Activated CD8-positive, alpha-beta T cell treated with anti-CD3 and anti-CD28 coated beads for 36 hours (primary cell): ENCODE measurements at regions not wholly inside any gene's neighbourhood (a gene's known extent, or its start where the extent isn't known, plus 50 kb on each side); places are given as distances from the start of the nearest gene placed in this dataset.

ENCODE experiments used
- ATAC-seq: fragments of 200-7000 bp; cut with Tn5 transposase; one replicate; pipeline ENCODE4 v1.10.0; 2021; ENCODE audit warnings: mild to moderate bottlenecking, moderate library complexity
- CTCF ChIA-PET: fragments of 350-600 bp; sonication (Branson Sonifier 250); formaldehyde crosslinking; loops from one replicate; lab custom pipeline; 2021; ENCODE audit warnings: antibody characterized with exemption; lab: Charles Lee
- POLR2A ChIA-PET: fragments of 350-600 bp; sonication (Branson Sonifier 250); formaldehyde crosslinking; loops from one replicate; lab custom pipeline; 2021; ENCODE audit warnings: antibody characterized with exemption; lab: Charles Lee
- DNase-seq: peaks from one replicate; pipeline ENCODE4 v3.0.0-alpha.2; 2020
- H3K27ac Mint-ChIP-seq: one replicate; pipeline ENCODE4 v1.8.0; 2021; ENCODE audit warnings: mild to moderate bottlenecking, mixed read lengths
- H3K27me3 Mint-ChIP-seq: one replicate; pipeline ENCODE4 v1.8.0; 2021; ENCODE audit warnings: mixed read lengths
- H3K36me3 Mint-ChIP-seq: one replicate; pipeline ENCODE4 v1.8.0; 2021; ENCODE audit warnings: low read depth, mixed read lengths
- H3K4me1 Mint-ChIP-seq: one replicate; pipeline ENCODE4 v1.8.0; 2021; ENCODE audit warnings: low read depth, mixed read lengths
- H3K4me3 Mint-ChIP-seq: one replicate; pipeline ENCODE4 v1.8.0; 2021; ENCODE audit warnings: mild to moderate bottlenecking, moderate library complexity, mixed read lengths
- H3K9me3 Mint-ChIP-seq: one replicate; pipeline ENCODE4 v1.8.0; 2021; ENCODE audit warnings: mixed read lengths
- CTCF ChIP-seq: fragments of 200-600 bp; IDR thresholded peaks from one replicate; pipeline ENCODE4 v1.8.0; 2022; ENCODE audit warnings: antibody characterized with exemption, mild to moderate bottlenecking
- intact Hi-C: fragments of 100-400 bp; cut with micrococcal nuclease; formaldehyde crosslinking; loops from one replicate; pipeline ENCODE4 v1.10.0; 2022

GRCh38 chr16:64149756-64150155 lies 972.1 kb downstream of the CDH11 start:
- H3K9me3 Mint-ChIP-seq: peaks cover 22% of the 10 kb centered on the region
- H3K27me3 Mint-ChIP-seq: no peaks in the 10 kb centered on the region
- H3K36me3 Mint-ChIP-seq: no peaks in the 10 kb centered on the region
- no peaks in the 10 kb centered on the region for H3K4me1 Mint-ChIP-seq
- H3K4me3 Mint-ChIP-seq: no peak overlapping the region
- no peak for TF ChIP-seq CTCF
- CTCF ChIA-PET: no interaction called here
- ATAC-seq (no peak), DNase-seq (no peak)
- POLR2A ChIA-PET: no interaction called here
- intact Hi-C loops: no loop called here
- no peak overlapping the region for H3K27ac Mint-ChIP-seq

DNA sequence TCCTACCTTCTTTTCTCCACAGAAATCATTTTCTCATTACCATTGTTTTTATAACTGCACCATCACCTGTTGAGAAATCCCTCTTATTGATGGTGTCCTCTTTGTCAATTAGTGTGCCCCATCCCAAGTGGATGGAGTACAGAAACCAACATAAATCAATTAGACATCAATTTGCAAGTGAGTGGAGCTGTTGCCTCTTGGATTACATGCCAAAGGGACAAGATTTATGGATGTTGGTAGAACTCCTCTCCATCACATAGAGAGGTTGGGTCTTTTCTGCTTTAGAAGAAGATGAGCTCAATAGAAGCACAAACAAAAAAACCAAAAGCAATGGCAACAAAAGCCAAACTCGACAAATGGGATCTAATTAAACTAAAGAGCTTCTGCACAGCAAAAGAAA lies 973.5 kb downstream of the CDH11 start:
- Mint-ChIP-seq H3K9me3 (peaks cover 21% of the 10 kb centered on the region), H3K4me1 (no peaks in the 10 kb centered on the region), H3K27ac (no peak overlapping the region), H3K36me3 (no peaks in the 10 kb centered on the region), H3K27me3 (no peaks in the 10 kb centered on the region), H3K4me3 (no peak overlapping the region)
- TF ChIP-seq CTCF: no peak
- ChIA-PET POLR2A (no interaction called here), CTCF (no interaction called here)
- DNase-seq: no peak
- ATAC-seq: no peak
- intact Hi-C loops: no loop called here

DNA sequence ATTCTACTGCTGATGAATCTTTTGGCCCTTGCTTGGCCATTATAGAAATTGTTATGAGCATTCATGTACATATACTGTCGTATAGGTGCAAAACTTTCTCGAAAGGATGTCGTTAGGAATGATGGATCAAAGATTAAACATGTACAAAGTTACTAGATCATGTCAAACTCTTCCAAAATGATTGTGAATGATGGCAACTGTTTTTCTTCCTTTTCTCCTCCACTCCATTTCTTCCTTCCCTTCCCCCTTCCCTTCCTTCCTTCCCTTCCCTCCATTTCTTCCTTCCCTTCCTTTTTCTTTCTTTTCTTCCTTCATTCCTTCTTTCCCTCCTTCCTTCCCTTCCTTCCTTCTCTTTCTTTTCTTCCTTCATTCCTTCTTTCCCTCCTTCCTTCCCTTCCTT lies 973.9 kb downstream of the CDH11 start:
- TF ChIP-seq CTCF: no peak
- no peak overlapping the region for H3K4me3 Mint-ChIP-seq
- ChIA-PET CTCF (no interaction called here), POLR2A (no interaction called here)
- intact Hi-C loops: no loop called here
- H3K4me1 Mint-ChIP-seq: no peaks in the 10 kb centered on the region
- no peaks in the 10 kb centered on the region for H3K27me3 Mint-ChIP-seq
- H3K36me3 Mint-ChIP-seq: no peaks in the 10 kb centered on the region
- peaks cover 21% of the 10 kb centered on the region for H3K9me3 Mint-ChIP-seq
- no peak overlapping the region for H3K27ac Mint-ChIP-seq
- DNase-seq: no peak
- ATAC-seq: no peak

GRCh38 chr16:64144617-64145016 lies 977.2 kb downstream of the CDH11 start:
- intact Hi-C loops: no loop called here
- ChIA-PET POLR2A (no interaction called here), CTCF (no interaction called here)
- no peak for TF ChIP-seq CTCF
- no peaks in the 10 kb centered on the region for H3K4me1 Mint-ChIP-seq
- no peaks in the 10 kb centered on the region for H3K36me3 Mint-ChIP-seq
- H3K27me3 Mint-ChIP-seq: no peaks in the 10 kb centered on the region
- H3K9me3 Mint-ChIP-seq: peaks cover 12% of the 10 kb centered on the region
- ATAC-seq (no peak), DNase-seq (no peak)
- H3K4me3 Mint-ChIP-seq: no peak overlapping the region
- H3K27ac Mint-ChIP-seq: no peak overlapping the region

- no peaks in the 10 kb centered on the region for H3K4me1 Mint-ChIP-seq
- H3K9me3 Mint-ChIP-seq: peaks cover 9% of the 10 kb centered on the region
- ATAC-seq (no peak), DNase-seq (no peak)
- intact Hi-C loops: no loop called here
- no peaks in the 10 kb centered on the region for H3K36me3 Mint-ChIP-seq
- H3K27me3 Mint-ChIP-seq: no peaks in the 10 kb centered on the region
- TF ChIP-seq CTCF: no peak
- ChIA-PET CTCF (no interaction called here), POLR2A (no interaction called here)
- no peak overlapping the region for H3K27ac Mint-ChIP-seq
- H3K4me3 Mint-ChIP-seq: no peak overlapping the region
These were observed 983.2 kb downstream of the CDH11 start for GRCh38 chr16:64138621-64139020.
